OCI-LY1 (cell line): ENCODE measurements at regions not wholly inside any gene's neighbourhood (a gene's known extent, or its start where the extent isn't known, plus 50 kb on each side); places are given as distances from the start of the nearest gene placed in this dataset.

Experiments used
- CTCF ChIP-seq: fragments of 200-600 bp; sonication (generic), shearing (Covaris generic); IDR thresholded peaks from 2 replicates; pipeline ENCODE4 v1.5.1; 2017; ENCODE audit warnings: mild to moderate bottlenecking, antibody characterized with exemption, low read length, moderate library complexity, mixed read lengths
- EZH2 ChIP-seq: fragments of 200-600 bp; sonication (generic), shearing (Covaris generic); IDR thresholded peaks from 2 replicates; pipeline ENCODE4 v1.8.0; 2017; ENCODE audit warnings: borderline replicate concordance, mixed run types, mild to moderate bottlenecking, antibody characterized with exemption, low read length, moderate library complexity, mixed read lengths

- TF ChIP-seq CTCF, result no peak
- no peak for TF ChIP-seq EZH2
Measured at GRCh38 chr5:125017796-125018195, 271.4 kb upstream of the ZNF608 start.
